Skin epidermis (tissue), 12 donors: ENCODE measurements at regions not wholly inside any gene's neighbourhood (a gene's known extent, or its start where the extent isn't known, plus 50 kb on each side); places are given as distances from the start of the nearest gene placed in this dataset.

Source experiments
- H3K27ac ChIP-seq, 21 experiments: fragments of 200-600 bp; sonication (generic) in 11 of 21; one replicate each; pipeline ENCODE4 v1.5.0; 2020; ENCODE audit warnings: mild to moderate bottlenecking in 3 of 21, inconsistent platforms in 2 of 21, moderate library complexity in 2 of 21
- H3K4me3 ChIP-seq, 7 experiments: fragments of 200-600 bp; sonication (generic) in 2 of 7; one replicate each; pipeline ENCODE4 v1.5.0; 2020; ENCODE audit warnings: inconsistent platforms in 2 of 7, mild to moderate bottlenecking in 2 of 7, moderate library complexity in 1 of 7

GRCh38 chr1:82612986-82613385, 812.3 kb downstream of the ADGRL2 start:
- H3K4me3 ChIP-seq, result no peak overlapping the region

DNA sequence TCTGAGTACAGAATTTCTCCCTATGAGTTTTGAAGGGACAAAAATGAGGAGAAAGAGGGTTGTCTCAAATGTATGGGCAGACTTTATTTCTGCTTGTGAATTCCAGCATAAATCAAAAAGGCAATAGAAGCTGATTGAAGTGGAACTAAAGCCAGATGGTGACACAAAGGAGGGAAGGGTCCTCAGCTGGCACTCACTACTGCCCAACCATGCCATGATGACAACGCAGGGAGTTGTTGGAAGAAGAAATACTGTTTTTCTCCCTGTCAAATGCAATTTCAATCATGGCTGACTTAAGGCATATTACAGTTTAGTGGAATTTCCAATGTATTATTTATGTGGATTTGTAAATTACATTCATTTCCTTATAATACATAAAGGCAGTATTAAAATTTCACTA, 805.8 kb downstream of the ADGRL2 start:
- Histone ChIP-seq H3K4me3 (no peak overlapping the region), H3K27ac (no peak overlapping the region)

More at GRCh38 chr1:82612986-82613385, 812.3 kb downstream of the ADGRL2 start:
- H3K27ac ChIP-seq, result no peak overlapping the region

DNA sequence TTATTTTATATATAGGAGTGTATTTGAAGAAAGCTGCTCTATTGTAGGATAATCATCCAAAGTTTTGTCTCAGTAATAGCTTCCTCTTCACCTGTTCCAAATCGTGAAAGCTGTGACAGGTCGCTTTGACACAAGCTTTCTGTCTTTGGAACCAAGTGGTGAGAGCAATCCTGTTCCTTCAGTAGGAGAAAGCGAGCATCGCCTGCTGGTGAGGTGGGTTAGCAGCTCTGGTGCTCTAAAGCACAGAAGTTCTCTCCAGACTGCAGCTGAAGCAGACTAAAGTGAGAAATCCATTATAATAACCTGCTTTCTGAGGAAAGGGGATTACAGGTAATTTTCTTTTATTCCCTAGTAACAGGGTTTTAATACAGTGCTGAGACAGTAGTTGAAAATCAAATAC, 803.8 kb downstream of the ADGRL2 start:
- Histone ChIP-seq H3K27ac (no peak overlapping the region), H3K4me3 (no peak overlapping the region)

DNA sequence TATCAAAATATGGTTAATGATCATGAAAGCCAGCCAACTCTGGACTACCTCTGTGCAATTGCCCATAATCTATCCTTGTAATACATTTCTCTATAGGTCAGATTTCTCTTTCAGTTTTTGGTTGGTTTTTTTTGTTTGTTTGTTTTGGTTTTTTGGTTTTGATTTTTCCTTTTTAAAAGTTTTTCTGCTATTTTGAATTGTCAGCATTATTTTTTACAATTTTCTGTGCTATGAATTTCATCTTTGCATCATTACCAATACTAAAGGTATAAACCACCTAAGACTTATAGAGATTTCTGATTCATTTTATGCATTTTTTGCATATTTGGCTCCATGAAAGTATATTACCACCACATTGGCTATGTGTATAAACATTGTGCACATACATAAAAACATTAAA, 799.6 kb downstream of the ADGRL2 start:
- Histone ChIP-seq H3K4me3 (no peak overlapping the region), H3K27ac (no peak overlapping the region)

GRCh38 chr1:82598812-82599211, 798.1 kb downstream of the ADGRL2 start:
- no peak overlapping the region for H3K27ac ChIP-seq
- H3K4me3 ChIP-seq, result no peak overlapping the region

DNA sequence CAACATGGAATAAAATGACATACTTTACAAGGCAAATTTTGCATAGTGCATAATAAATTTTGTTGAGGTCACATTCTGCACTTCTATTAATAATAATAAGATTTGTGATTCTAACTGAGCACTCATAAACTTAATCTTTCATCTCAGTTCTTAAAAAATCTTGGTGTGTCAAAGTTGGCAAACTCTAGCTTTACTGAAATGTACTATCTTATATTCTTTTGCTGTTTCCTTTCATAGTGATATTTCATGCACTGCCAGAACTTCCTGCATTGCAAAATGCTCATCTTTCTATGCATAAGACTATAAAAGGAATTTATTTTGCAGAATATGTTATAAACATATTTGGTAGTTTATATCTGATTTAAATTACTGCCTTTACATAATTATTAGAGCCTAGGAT, 797.6 kb downstream of the ADGRL2 start:
- Histone ChIP-seq H3K4me3 (no peak overlapping the region), H3K27ac (no peak overlapping the region)

GRCh38 chr1:82597649-82598048, 796.9 kb downstream of the ADGRL2 start:
- Histone ChIP-seq H3K27ac (no peak overlapping the region), H3K4me3 (no peak overlapping the region)

GRCh38 chr1:82597141-82597540, 796.4 kb downstream of the ADGRL2 start:
- no peak overlapping the region for H3K4me3 ChIP-seq
- H3K27ac ChIP-seq, result no peak overlapping the region

- Histone ChIP-seq H3K27ac (no peak overlapping the region), H3K4me3 (no peak overlapping the region)
Observed at GRCh38 chr1:82593561-82593960, 792.8 kb downstream of the ADGRL2 start.

GRCh38 chr1:82589588-82589987, 788.9 kb downstream of the ADGRL2 start:
- Histone ChIP-seq H3K27ac (no peak overlapping the region), H3K4me3 (no peak overlapping the region)

- H3K27ac ChIP-seq, result no peak overlapping the region
- no peak overlapping the region for H3K4me3 ChIP-seq
Observed at GRCh38 chr1:82587371-82587770, 786.6 kb downstream of the ADGRL2 start.

- Histone ChIP-seq H3K27ac (no peak overlapping the region), H3K4me3 (no peak overlapping the region)
Observed at GRCh38 chr1:82586473-82586872, 785.7 kb downstream of the ADGRL2 start.

- H3K27ac ChIP-seq, result no peak overlapping the region
- H3K4me3 ChIP-seq, result no peak overlapping the region
Observed at GRCh38 chr1:82582347-82582746, 781.6 kb downstream of the ADGRL2 start.

DNA sequence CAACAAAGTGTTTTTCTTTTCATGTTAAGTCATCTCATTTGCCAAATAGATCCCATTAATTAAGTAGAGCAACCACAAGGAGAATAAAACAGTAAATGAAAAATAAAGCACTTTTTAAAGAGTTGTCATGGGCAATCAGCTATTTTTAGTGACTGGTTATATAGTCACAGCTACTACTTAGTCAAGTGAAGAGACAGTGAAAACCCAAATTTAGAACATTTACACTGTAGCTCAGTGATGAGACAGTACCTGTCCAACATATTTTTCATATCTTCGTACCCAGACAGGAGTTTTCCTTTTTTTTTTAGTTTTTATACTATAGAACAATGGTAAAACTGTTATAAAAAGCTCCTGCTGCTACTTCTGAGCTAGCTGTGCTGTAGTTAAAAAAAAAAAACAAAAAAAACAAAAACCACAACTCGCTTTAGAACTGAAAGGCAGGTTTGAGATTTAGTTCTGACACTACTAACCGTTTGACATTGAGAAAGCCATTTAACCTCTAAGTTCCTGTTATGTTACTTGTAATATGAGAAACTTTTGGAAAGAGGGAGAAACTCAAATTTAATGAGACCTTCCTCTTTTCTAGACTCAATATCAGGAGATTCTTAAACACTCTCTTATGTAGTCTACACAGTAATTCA, 777.5 kb downstream of the ADGRL2 start:
- no peak overlapping the region for H3K27ac ChIP-seq
- H3K4me3 ChIP-seq, result no peak overlapping the region

GRCh38 chr1:82567348-82567747, 766.6 kb downstream of the ADGRL2 start:
- no peak overlapping the region for H3K4me3 ChIP-seq
- no peak overlapping the region for H3K27ac ChIP-seq

GRCh38 chr1:82565546-82565945, 764.8 kb downstream of the ADGRL2 start:
- no peak overlapping the region for H3K4me3 ChIP-seq
- H3K27ac ChIP-seq, result peak overlapping the region in 6 of 21 experiments; percentile 1 to 49 (median 44)

- H3K27ac ChIP-seq, result peak overlapping the region in 7 of 21 experiments; percentile 1 to 49 (median 40)
- no peak overlapping the region for H3K4me3 ChIP-seq
Observed at GRCh38 chr1:82565146-82565545, 764.4 kb downstream of the ADGRL2 start.

GRCh38 chr1:82564333-82564732, 763.6 kb downstream of the ADGRL2 start:
- peak overlapping the region in 1 of 21 experiments; percentile 10 for H3K27ac ChIP-seq
- H3K4me3 ChIP-seq, result no peak overlapping the region

DNA sequence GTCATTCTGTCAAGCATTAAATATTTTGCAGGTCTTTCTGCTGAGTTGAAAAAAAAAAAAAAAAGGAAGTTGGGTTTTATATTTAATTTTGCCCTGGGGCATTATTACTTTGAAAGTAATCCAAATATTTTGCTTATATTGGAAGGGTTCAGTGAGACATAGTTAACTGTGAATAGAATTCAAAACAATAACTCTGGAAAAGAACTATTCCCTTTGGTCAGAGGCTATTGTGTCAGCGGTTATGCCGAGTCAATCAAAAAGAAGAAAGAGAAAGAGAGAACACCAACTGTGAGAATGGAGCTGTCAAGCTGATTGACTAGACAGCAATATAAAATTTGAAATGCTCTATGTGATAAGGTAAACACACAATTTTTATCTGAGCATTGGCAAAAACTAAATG, 761.7 kb downstream of the ADGRL2 start:
- Histone ChIP-seq H3K4me3 (no peak overlapping the region), H3K27ac (no peak overlapping the region)

DNA sequence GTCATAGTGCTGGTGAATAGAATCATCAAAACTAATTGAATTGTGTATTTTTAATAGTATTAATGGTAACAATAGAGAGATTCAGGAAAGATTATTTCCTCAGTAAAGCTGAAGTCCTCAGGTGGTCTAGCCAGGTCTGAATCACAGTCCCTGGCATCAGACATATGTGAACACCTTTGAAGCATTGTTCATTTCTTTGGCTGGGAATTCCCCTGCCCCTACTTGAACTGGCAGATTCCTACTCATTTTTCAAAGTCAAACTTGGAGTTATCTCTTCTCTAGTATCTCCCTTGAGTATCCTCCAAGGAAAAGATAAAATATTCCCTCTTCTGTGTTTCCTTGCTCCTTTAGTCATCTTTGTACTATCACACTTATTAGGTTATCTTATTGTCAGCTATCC, 759.8 kb downstream of the ADGRL2 start:
- Histone ChIP-seq H3K4me3 (no peak overlapping the region), H3K27ac (no peak overlapping the region)

DNA sequence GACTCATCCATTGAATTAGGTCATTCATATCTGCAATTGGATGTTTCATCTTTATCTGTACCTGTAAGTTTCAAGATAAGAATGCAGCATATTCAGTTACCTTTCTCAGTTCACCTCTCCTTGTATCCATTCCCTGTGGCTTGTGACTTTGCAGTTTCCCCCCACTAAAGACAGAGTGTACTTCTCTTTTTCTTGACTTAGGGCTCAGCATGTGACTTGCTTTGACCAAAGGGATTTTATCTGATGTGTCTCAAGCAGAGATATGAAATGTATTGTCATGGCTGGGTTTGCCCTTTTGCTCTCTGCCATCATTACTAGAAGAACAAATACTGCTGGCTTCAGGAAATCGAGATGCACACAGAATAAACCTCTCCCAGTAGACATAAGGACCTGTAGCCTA, 754.8 kb downstream of the ADGRL2 start:
- Histone ChIP-seq H3K4me3 (no peak overlapping the region), H3K27ac (no peak overlapping the region)

GRCh38 chr1:82549841-82550240, 749.1 kb downstream of the ADGRL2 start:
- no peak overlapping the region for H3K4me3 ChIP-seq
- H3K27ac ChIP-seq, result no peak overlapping the region
